GM19328 (cell line): ENCODE measurements at regions not wholly inside any gene's neighbourhood (a gene's known extent, or its start where the extent isn't known, plus 50 kb on each side); places are given as distances from the start of the nearest gene placed in this dataset.
"Not testable (repeated sequence)": the region's sequence is repeated elsewhere in the genome, so short reads cannot be mapped to it uniquely, and the experiment has no call there.

Source experiments
- ATAC-seq: cut with Tn5 transposase; IDR thresholded peaks from one replicate; pipeline ENCODE4 v1.9.1; 2021; ENCODE audit warnings: mild to moderate bottlenecking, moderate library complexity; ENCODE audit not compliant: unreplicated experiment

DNA sequence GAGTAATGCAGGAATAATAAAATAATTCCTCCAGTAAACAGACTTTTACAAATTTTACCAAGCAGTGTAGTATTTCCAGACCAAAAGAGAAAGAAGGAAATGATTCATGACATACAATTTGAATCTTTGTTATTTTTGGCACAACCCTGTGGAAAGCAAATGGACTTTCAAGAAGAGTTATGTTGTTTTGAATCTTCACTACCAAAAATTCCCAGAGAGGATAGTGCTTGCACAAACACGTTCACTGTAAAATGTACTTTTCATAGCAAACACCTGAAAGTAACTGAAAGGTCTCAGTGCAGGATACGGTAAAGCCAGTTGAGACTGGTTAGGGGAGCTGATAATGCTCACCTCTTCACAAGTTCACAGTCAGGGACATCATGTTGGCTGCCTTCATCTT is 107.1 kb downstream of the USP22 start:
- ATAC-seq, result no peak

- ATAC-seq, result no peak
These were observed 104.6 kb downstream of the USP22 start for GRCh38 chr17:20938244-20938643.

DNA sequence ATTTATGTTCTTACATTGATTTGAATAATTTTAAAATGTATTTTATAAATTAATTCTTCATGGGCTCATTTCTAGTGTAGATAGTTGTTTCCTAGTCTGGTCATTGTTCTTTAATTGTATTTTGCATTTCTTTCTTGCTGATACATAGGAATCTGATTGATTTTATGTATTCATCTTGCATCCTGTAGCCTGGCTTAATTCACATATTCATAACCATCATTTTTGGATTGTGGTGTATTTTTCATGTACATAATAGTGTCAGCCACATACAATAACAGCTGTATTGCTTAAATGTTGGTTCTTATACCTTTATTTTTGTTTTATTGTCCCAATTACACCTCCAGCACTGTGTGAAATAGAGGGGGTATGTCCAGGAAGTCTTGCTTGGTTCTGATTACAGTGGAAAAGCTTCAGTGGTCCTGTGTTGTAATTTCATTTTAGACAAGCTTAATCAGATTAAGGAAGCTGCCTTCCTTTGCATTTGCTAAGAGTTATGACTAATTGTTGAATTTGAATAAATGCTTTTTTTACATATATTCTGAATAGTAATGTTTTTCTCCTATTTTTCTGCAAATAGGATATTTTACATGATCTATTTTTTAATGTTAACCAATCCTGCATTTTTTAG is 103.7 kb downstream of the USP22 start:
- ATAC-seq, result no peak

DNA sequence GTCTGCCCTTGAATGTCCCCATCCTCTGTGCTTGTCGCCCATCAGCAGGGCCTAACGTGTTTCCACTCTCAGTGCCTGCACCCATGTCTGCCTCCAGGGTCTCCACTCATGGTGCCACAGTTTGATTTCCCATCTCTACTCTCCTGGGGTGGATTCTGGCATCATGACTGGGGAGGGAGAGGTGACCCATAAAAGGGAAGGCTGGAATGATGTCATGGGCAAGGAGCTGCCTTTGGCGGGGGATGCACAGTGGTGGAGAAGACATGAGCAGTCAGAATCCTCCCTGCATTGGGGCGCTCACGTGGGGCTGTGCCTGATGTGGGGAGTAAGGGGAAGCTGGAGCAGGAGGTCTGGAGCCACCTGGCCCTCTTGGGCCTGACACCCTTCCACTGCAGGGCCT is 100.9 kb downstream of the USP22 start:
- ATAC-seq, result no peak

DNA sequence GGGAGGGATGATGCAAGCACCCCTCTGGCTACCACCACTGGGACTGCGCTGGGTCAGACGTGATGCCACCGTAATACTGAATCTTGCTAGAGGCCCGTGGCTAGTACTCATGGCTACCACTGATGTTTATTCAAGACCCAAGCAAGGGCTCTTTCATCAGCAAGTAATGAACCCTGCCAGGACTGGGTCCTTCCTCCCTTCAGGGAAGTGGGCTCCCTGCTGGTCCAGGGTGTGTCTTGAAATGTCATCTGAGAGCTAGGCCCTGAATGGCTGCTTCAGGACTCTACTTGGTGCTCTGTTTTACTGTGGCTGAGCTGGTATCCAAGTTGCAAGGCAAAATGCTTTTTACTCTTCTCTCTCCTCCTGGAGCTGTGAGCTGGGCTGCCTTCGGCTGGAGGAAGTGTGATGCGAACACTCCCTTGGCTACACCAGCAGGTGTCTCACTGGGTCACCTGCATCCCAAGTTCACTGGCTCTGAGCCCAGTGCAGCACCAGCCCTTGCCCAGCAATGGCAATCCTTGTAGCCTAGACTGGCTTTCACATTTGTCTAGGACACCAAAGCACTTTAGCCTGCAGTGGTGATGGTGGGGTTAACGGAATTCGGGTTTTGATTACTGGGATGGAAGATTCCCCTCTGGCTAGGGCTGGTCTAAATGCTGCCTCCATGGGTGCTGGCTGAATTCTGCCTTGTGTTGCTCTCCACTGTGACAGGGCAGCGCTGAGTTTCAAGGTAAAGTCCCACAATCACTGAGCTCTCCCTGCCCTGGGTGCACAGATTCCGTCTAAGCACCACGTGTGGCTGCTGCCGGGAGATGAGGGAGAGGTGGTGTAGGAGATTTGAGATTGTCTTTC is 98.6 kb downstream of the USP22 start:
- ATAC-seq, result no peak

- not testable (repeated sequence) for ATAC-seq
These were observed 95.1 kb downstream of the USP22 start for GRCh38 chr17:20947708-20948107.

DNA sequence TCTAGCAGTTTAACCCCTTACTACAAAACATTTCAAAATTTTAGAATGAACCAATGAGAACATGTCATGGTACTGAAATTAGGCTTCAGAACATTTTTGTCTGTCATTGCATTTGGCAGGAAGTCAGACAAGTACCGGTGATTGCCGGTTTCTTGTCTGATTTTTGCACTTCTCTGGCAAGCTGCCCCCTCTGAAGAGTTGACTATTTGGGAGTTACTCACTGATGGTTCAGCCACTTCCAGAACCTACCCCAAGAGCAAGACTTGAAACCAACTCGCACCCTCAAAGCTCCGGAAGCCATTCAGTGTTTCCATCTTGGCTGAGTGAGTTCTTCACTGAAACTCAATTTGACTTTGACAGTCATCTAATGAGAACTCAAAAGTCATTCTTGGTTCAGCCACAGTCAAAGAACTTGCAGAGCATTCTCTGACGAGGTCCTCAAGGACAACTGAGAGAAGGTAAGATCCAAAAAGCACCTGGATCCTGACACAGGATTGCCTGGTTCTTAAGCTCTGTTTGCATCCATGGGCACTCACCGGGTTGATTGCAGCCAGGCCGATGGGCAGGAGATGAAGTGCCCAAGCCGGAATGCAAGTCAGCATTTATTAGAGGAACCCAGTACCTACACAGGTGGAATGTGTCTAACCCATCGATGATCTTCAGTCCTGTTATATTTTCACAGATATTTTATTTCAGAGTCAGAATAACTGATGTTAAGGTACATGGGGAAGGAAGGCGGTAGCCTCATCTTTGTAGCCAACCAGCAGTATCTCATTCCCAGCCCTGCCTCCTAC is 93.6 kb downstream of the USP22 start:
- no peak for ATAC-seq
